Endothelial cell (in vitro differentiated cells): ENCODE measurements at regions not wholly inside any gene's neighbourhood (a gene's known extent, or its start where the extent isn't known, plus 50 kb on each side); places are given as distances from the start of the nearest gene placed in this dataset.

Source experiments
- DNase-seq: peaks from one replicate; pipeline ENCODE4 v3.0.0; 2021; ENCODE audit warnings: low spot score
- H3K27ac Mint-ChIP-seq: one replicate; pipeline ENCODE4 v1.8.0; 2021; ENCODE audit warnings: mixed read lengths, inconsistent platforms; ENCODE audit not compliant: unreplicated experiment
- H3K27me3 Mint-ChIP-seq: one replicate; pipeline ENCODE4 v1.8.0; 2021; ENCODE audit warnings: mild to moderate bottlenecking, moderate library complexity, mixed read lengths, inconsistent platforms; ENCODE audit not compliant: unreplicated experiment
- H3K36me3 Mint-ChIP-seq: one replicate; pipeline ENCODE4 v1.8.0; 2021; ENCODE audit warnings: mild to moderate bottlenecking, low read depth, mixed read lengths, inconsistent platforms; ENCODE audit not compliant: unreplicated experiment
- H3K4me1 Mint-ChIP-seq: one replicate; pipeline ENCODE4 v1.8.0; 2021; ENCODE audit warnings: mild to moderate bottlenecking, mixed read lengths, inconsistent platforms; ENCODE audit not compliant: unreplicated experiment
- H3K4me3 Mint-ChIP-seq: one replicate; pipeline ENCODE4 v1.8.0; 2021; ENCODE audit warnings: mild to moderate bottlenecking, mixed read lengths, inconsistent platforms; ENCODE audit not compliant: unreplicated experiment
- H3K9me3 Mint-ChIP-seq: one replicate; pipeline ENCODE4 v1.8.0; 2021; ENCODE audit warnings: mixed read lengths, inconsistent platforms; ENCODE audit not compliant: unreplicated experiment
- TF ChIP-seq, protein P1 (sequence below): fragments of 200-600 bp; sonication (generic); IDR thresholded peaks from one replicate; pipeline ENCODE4 v1.5.0; 2021; ENCODE audit warnings: antibody characterized with exemption; ENCODE audit not compliant: unreplicated experiment

DNA sequence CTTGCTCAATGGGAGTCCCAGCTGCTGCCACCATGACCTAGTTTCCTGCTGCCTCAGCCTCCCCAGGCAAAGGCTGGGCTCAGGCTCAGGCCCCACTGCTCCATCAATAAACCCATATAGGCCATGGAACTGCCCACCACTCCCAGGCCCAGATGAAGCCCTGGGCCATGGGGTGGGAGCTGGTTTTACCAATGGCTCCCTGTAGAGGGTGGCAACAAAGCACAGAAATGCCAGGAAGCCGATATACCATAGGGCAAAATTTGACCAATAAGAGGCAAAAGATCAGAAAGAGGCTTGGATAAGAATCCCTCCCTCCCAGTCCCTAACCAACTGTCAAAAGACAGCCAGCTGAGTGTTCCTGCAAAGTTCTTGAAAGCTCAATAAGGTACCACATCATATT is 101.8 kb upstream of the DOCK1 start:
- no peak for DNase-seq
- H3K4me1 Mint-ChIP-seq: peaks cover 3% of the 10 kb centered on the region
- TF ChIP-seq, protein P1, sequence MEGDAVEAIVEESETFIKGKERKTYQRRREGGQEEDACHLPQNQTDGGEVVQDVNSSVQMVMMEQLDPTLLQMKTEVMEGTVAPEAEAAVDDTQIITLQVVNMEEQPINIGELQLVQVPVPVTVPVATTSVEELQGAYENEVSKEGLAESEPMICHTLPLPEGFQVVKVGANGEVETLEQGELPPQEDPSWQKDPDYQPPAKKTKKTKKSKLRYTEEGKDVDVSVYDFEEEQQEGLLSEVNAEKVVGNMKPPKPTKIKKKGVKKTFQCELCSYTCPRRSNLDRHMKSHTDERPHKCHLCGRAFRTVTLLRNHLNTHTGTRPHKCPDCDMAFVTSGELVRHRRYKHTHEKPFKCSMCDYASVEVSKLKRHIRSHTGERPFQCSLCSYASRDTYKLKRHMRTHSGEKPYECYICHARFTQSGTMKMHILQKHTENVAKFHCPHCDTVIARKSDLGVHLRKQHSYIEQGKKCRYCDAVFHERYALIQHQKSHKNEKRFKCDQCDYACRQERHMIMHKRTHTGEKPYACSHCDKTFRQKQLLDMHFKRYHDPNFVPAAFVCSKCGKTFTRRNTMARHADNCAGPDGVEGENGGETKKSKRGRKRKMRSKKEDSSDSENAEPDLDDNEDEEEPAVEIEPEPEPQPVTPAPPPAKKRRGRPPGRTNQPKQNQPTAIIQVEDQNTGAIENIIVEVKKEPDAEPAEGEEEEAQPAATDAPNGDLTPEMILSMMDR: no peak

GRCh38 chr10:126804396-126804795 is 100.8 kb upstream of the DOCK1 start:
- H3K4me1 Mint-ChIP-seq: peaks cover 3% of the 10 kb centered on the region
- H3K27me3 Mint-ChIP-seq: peaks cover 1% of the 10 kb centered on the region
- TF ChIP-seq, protein P1: no peak
- no peak for DNase-seq
- no peaks in the 10 kb centered on the region for H3K9me3 Mint-ChIP-seq
- no peak overlapping the region for H3K4me3 Mint-ChIP-seq
- H3K27ac Mint-ChIP-seq: no peak overlapping the region
- no peaks in the 10 kb centered on the region for H3K36me3 Mint-ChIP-seq

More for the DNA sequence above, 101.8 kb upstream of the DOCK1 start:
- Mint-ChIP-seq H3K4me3 (no peak overlapping the region), H3K27ac (no peak overlapping the region), H3K27me3 (peaks cover 6% of the 10 kb centered on the region), H3K36me3 (no peaks in the 10 kb centered on the region), H3K9me3 (no peaks in the 10 kb centered on the region)

DNA sequence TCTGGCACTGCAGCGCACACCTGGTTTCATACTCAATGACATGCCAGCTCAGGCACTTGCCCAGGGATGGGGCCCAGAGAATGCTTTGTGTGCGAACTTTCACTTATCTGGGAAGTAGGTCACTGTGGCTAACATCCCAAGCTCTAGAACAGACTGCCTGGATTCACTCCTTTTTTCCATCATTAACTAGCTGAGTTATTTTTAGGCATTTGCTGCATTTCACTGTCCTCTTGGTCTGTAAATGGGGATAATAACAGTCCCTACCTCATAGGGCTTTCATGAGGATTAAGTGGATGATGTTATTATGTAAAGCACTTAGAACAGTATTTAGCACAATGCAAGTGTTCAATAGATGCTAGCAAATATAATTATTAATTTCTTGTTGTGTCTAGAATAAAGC is 98.7 kb upstream of the DOCK1 start:
- Mint-ChIP-seq H3K36me3 (no peaks in the 10 kb centered on the region), H3K27me3 (no peaks in the 10 kb centered on the region), H3K9me3 (no peaks in the 10 kb centered on the region), H3K4me1 (peaks cover 3% of the 10 kb centered on the region), H3K4me3 (no peak overlapping the region), H3K27ac (no peak overlapping the region)
- TF ChIP-seq, protein P1: no peak
- DNase-seq: no peak

DNA sequence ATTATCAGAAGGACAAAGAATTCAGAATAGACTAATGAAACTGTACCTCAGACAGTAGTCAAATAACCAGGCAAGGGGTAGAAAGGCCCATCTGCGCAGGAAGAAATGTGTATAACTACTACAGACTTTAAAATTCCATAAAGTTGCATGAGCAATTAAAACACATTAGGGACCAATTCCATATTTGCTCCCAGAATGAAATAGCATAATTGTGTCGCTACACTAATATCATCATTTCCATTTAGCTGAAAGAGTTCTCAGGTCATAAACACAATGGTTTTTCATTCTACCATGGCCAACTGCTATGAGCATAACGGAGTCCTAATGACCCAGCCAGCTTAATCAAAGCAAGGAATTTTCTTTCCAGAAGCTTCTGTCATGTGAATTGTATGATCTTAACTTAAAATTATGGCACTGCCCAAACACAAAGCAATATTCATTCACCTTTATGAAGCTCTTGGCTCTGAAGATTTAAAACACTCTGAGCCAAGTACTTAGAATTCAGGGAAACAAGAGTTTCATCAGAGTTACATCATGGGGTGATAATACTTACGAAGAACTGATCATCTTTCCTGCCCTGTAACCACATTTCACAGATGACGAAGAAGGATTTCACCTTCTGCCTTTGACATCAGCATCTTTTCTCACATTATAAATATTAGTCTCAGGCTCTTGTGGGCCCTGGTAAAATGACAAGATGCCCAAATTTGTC is 98.1 kb upstream of the DOCK1 start:
- no peak for DNase-seq
- Mint-ChIP-seq H3K9me3 (no peaks in the 10 kb centered on the region), H3K27me3 (no peaks in the 10 kb centered on the region), H3K4me1 (peaks cover 3% of the 10 kb centered on the region), H3K27ac (no peak overlapping the region), H3K36me3 (no peaks in the 10 kb centered on the region), H3K4me3 (no peak overlapping the region)
- TF ChIP-seq, protein P1: no peak

GRCh38 chr10:126808103-126808502 is 97.1 kb upstream of the DOCK1 start:
- DNase-seq: no peak
- no peaks in the 10 kb centered on the region for H3K36me3 Mint-ChIP-seq
- no peaks in the 10 kb centered on the region for H3K9me3 Mint-ChIP-seq
- H3K27ac Mint-ChIP-seq: no peak overlapping the region
- H3K27me3 Mint-ChIP-seq: no peaks in the 10 kb centered on the region
- TF ChIP-seq, protein P1: no peak
- peaks cover 3% of the 10 kb centered on the region for H3K4me1 Mint-ChIP-seq
- no peak overlapping the region for H3K4me3 Mint-ChIP-seq
